HG03575 (cell line): ENCODE measurements at regions not wholly inside any gene's neighbourhood (a gene's known extent, or its start where the extent isn't known, plus 50 kb on each side); places are given as distances from the start of the nearest gene placed in this dataset.

Experiments used
- ATAC-seq: cut with Tn5 transposase; IDR thresholded peaks from one replicate; pipeline ENCODE4 v1.9.1; 2021; ENCODE audit not compliant: unreplicated experiment, insufficient number of reproducible peaks, low FRiP score; ENCODE audit errors: extremely low read depth

- no peak for ATAC-seq
These were observed 365.6 kb downstream of the MAN2A1 start for GRCh38 chr5:110055302-110055701.

GRCh38 chr5:110056580-110057114 is 366.9 kb downstream of the MAN2A1 start:
- ATAC-seq: no peak

GRCh38 chr5:110058175-110058574 is 368.4 kb downstream of the MAN2A1 start:
- ATAC-seq: no peak

GRCh38 chr5:110062246-110062645 is 372.5 kb downstream of the MAN2A1 start:
- ATAC-seq: no peak

- no peak for ATAC-seq
These were observed 374.2 kb downstream of the MAN2A1 start for GRCh38 chr5:110063640-110064602.

GRCh38 chr5:110064603-110065268 is 375.0 kb downstream of the MAN2A1 start:
- no peak for ATAC-seq

- no peak for ATAC-seq
These were observed 381.1 kb downstream of the MAN2A1 start for GRCh38 chr5:110070836-110071235.

GRCh38 chr5:110072651-110073050 is 382.9 kb downstream of the MAN2A1 start:
- no peak for ATAC-seq

- ATAC-seq: no peak
These were observed 383.8 kb downstream of the MAN2A1 start for GRCh38 chr5:110073534-110073933.

GRCh38 chr5:110075656-110076055 is 385.9 kb downstream of the MAN2A1 start:
- ATAC-seq: no peak

- ATAC-seq: no peak
These were observed 387.4 kb downstream of the MAN2A1 start for GRCh38 chr5:110077147-110077546.

- no peak for ATAC-seq
These were observed 392.5 kb downstream of the MAN2A1 start for GRCh38 chr5:110082194-110082593.

GRCh38 chr5:110082863-110083262 is 393.1 kb downstream of the MAN2A1 start:
- ATAC-seq: no peak

- ATAC-seq: no peak
These were observed 396.1 kb downstream of the MAN2A1 start for GRCh38 chr5:110085826-110086225.

GRCh38 chr5:110086658-110087388 is 397.1 kb downstream of the MAN2A1 start:
- no peak for ATAC-seq

GRCh38 chr5:110087829-110088228 is 398.1 kb downstream of the MAN2A1 start:
- ATAC-seq: no peak

- ATAC-seq: no peak
These were observed 399.1 kb downstream of the MAN2A1 start for GRCh38 chr5:110088676-110089436.

GRCh38 chr5:110092955-110093785 is 403.4 kb downstream of the MAN2A1 start:
- no peak for ATAC-seq
